ENCODE measurements at regions not wholly inside any gene's neighbourhood (a gene's known extent, or its start where the extent isn't known, plus 50 kb on each side); places are given as distances from the start of the nearest gene placed in this dataset.
A peak's percentile ranks its signal among the peaks of the same experiment; 100 is the strongest.

GRCh38 chr5:103894882-103895281 lies 332.3 kb upstream of the NUDT12 start:
- TF ChIP-seq CTCF (IDR thresholded peaks at IDR 0.05) = no peak
- TF ChIP-seq REST (IDR thresholded peaks at IDR 0.05; ENCODE audit: low read depth, low read length) = no peak
- TF ChIP-seq FOSL2 (IDR thresholded peaks at IDR 0.05; ENCODE audit: borderline replicate concordance, low read depth) = peak; percentile 45; the same call in 1 of the 2 replicates
- no peak for TF ChIP-seq GABPA (IDR thresholded peaks at IDR 0.05; ENCODE audit: low read depth)
- TF ChIP-seq TAF1 (IDR thresholded peaks at IDR 0.05; ENCODE audit: borderline replicate concordance, low read depth, low read length) = no peak
- TF ChIP-seq TEAD4 (IDR thresholded peaks at IDR 0.05; ENCODE audit: borderline replicate concordance, insufficient read depth) = peak; percentile 70; the same call in 1 of the 2 replicates
- peak; percentile 61 for TF ChIP-seq JUND (IDR thresholded peaks at IDR 0.05)
- TF ChIP-seq GATA2 (CRISPR knock-in tag; IDR thresholded peaks at IDR 0.05) = no peak
- TF ChIP-seq FOXM1 (IDR thresholded peaks at IDR 0.05; ENCODE audit: low read depth) = no peak
- TF ChIP-seq CHD2 (IDR thresholded peaks at IDR 0.05; ENCODE audit: low read length, partially characterized antibody) = peak; percentile 59
- peak in 1 of 2 experiments; percentile 67; a peak in 2 of 4 replicates for TF ChIP-seq EP300 (IDR thresholded peaks at IDR 0.05; ENCODE audit: borderline replicate concordance in 1 of 2, low read depth in 1 of 2, low read length in 1 of 2)
- TF ChIP-seq, protein P1, sequence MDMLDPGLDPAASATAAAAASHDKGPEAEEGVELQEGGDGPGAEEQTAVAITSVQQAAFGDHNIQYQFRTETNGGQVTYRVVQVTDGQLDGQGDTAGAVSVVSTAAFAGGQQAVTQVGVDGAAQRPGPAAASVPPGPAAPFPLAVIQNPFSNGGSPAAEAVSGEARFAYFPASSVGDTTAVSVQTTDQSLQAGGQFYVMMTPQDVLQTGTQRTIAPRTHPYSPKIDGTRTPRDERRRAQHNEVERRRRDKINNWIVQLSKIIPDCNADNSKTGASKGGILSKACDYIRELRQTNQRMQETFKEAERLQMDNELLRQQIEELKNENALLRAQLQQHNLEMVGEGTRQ (IDR thresholded peaks at IDR 0.05; ENCODE audit: borderline replicate concordance, low read depth, low read length) = no peak
